Endothelial cell of umbilical vein (primary cell): ENCODE measurements at regions not wholly inside any gene's neighbourhood (a gene's known extent, or its start where the extent isn't known, plus 50 kb on each side); places are given as distances from the start of the nearest gene placed in this dataset.

ENCODE experiments used
- EZH2 ChIP-seq: IDR thresholded peaks from 2 replicates; pipeline ENCODE4 v1.6.1; 2012; ENCODE audit warnings: borderline replicate concordance, low read depth, mild to moderate bottlenecking, moderate library complexity, low read length, inconsistent platforms; ENCODE audit not compliant: severe bottlenecking
- POLR2A ChIP-seq: IDR thresholded peaks from 2 replicates; pipeline ENCODE4 v1.6.1; 2012; ENCODE audit warnings: low read depth, mild to moderate bottlenecking, control low read depth, low read length
- TF ChIP-seq, protein P1 (sequence below), 2 donors: IDR thresholded peaks; 1 replicate in 1 of 2; 2 replicates in 1 of 2; pipeline ENCODE4 v1.5.1; 2011; ENCODE audit warnings: low read length in 2 of 2, mild to moderate bottlenecking in 2 of 2, moderate library complexity in 2 of 2, control low read depth in 1 of 2, inconsistent platforms in 1 of 2, low read depth in 1 of 2; ENCODE audit not compliant: insufficient read depth in 1 of 2; ENCODE audit errors: extremely low read depth in 1 of 2

DNA sequence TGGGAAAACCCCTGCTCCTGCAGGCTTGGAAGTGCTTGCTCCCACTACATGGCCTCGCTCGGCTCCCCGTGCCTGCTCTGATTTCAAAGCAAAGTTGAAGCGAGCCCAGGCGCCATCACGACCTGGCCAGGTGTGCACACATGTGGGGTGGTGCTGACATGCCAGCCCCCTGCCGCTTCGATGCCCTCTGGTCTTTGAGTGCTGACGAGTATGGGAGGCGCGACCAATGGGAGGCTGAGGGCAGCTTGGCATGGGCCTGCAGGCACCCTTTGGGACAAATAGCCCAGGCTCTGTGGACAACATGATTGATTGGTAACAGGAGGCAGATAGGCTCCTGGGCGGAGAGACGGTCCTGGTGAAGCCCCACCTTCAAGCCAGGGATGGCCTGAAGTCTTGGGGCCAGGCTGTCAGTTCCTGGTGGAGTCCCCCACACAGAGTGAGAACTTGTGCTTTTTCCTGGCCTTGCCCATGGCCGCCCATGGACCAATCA is 252.4 kb upstream of the SEMA3A start:
- TF ChIP-seq, protein P1, sequence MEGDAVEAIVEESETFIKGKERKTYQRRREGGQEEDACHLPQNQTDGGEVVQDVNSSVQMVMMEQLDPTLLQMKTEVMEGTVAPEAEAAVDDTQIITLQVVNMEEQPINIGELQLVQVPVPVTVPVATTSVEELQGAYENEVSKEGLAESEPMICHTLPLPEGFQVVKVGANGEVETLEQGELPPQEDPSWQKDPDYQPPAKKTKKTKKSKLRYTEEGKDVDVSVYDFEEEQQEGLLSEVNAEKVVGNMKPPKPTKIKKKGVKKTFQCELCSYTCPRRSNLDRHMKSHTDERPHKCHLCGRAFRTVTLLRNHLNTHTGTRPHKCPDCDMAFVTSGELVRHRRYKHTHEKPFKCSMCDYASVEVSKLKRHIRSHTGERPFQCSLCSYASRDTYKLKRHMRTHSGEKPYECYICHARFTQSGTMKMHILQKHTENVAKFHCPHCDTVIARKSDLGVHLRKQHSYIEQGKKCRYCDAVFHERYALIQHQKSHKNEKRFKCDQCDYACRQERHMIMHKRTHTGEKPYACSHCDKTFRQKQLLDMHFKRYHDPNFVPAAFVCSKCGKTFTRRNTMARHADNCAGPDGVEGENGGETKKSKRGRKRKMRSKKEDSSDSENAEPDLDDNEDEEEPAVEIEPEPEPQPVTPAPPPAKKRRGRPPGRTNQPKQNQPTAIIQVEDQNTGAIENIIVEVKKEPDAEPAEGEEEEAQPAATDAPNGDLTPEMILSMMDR (IDR thresholded peaks at IDR 0.05; ENCODE audit: extremely low read depth in 1 of 2, insufficient read depth in 1 of 2, low read depth in 1 of 2, low read length in 2 of 2), result no peak
- TF ChIP-seq POLR2A, result no peak
- no peak for TF ChIP-seq EZH2
